DMS114 treated with DMSO at 0.1 percent for 48 hours (cell line): ENCODE measurements at regions not wholly inside any gene's neighbourhood (a gene's known extent, or its start where the extent isn't known, plus 50 kb on each side); places are given as distances from the start of the nearest gene placed in this dataset.
"Not testable (repeated sequence)": the region's sequence is repeated elsewhere in the genome, so short reads cannot be mapped to it uniquely, and the experiment has no call there.

Experiments used
- DNase-seq: peaks from one replicate; lab custom pipeline; 2025; ENCODE audit not compliant: unreplicated experiment; lab: John Stamatoyannopoulos, UW

- no peak for DNase-seq
These were observed 385.5 kb downstream of the GBE1 start for GRCh38 chr3:81375921-81376320.

GRCh38 chr3:81364411-81364810 lies 397.0 kb downstream of the GBE1 start:
- no peak for DNase-seq

- DNase-seq: no peak
These were observed 397.6 kb downstream of the GBE1 start for GRCh38 chr3:81363816-81364215.

- DNase-seq: no peak
These were observed 407.3 kb downstream of the GBE1 start for GRCh38 chr3:81354119-81354518.

GRCh38 chr3:81352867-81353266 lies 408.6 kb downstream of the GBE1 start:
- no peak for DNase-seq

- no peak for DNase-seq
These were observed 411.6 kb downstream of the GBE1 start for GRCh38 chr3:81349816-81350340.

- DNase-seq: no peak
These were observed 422.2 kb downstream of the GBE1 start for GRCh38 chr3:81339040-81339845.

- DNase-seq: no peak
These were observed 425.0 kb downstream of the GBE1 start for GRCh38 chr3:81336470-81336869.

- DNase-seq: not testable (repeated sequence)
These were observed 431.6 kb downstream of the GBE1 start for GRCh38 chr3:81329835-81330234.

- no peak for DNase-seq
These were observed 435.2 kb downstream of the GBE1 start for GRCh38 chr3:81326245-81326644.

- DNase-seq: no peak
These were observed 440.6 kb downstream of the GBE1 start for GRCh38 chr3:81320862-81321261.

- no peak for DNase-seq
These were observed 446.4 kb downstream of the GBE1 start for GRCh38 chr3:81315030-81315429.

- DNase-seq: no peak
These were observed 450.1 kb downstream of the GBE1 start for GRCh38 chr3:81311321-81311720.

GRCh38 chr3:81308306-81308705 lies 453.1 kb downstream of the GBE1 start:
- DNase-seq: no peak

- no peak for DNase-seq
These were observed 454.2 kb downstream of the GBE1 start for GRCh38 chr3:81307221-81307620.

GRCh38 chr3:81303321-81303720 lies 458.1 kb downstream of the GBE1 start:
- DNase-seq: no peak

- peak; percentile 2 for DNase-seq
These were observed 459.4 kb downstream of the GBE1 start for GRCh38 chr3:81302045-81302444.

GRCh38 chr3:81301230-81301629 lies 460.2 kb downstream of the GBE1 start:
- no peak for DNase-seq

- DNase-seq: no peak
These were observed 461.0 kb downstream of the GBE1 start for GRCh38 chr3:81300324-81300927.

GRCh38 chr3:81299481-81299880 lies 462.0 kb downstream of the GBE1 start:
- no peak for DNase-seq

GRCh38 chr3:81295906-81296577 lies 465.4 kb downstream of the GBE1 start:
- no peak for DNase-seq

- DNase-seq: no peak
These were observed 468.3 kb downstream of the GBE1 start for GRCh38 chr3:81293156-81293555.
